LNCaP clone FGC (cell line): ENCODE measurements at regions not wholly inside any gene's neighbourhood (a gene's known extent, or its start where the extent isn't known, plus 50 kb on each side); places are given as distances from the start of the nearest gene placed in this dataset.

Experiments
- DNase-seq: peaks from one replicate; pipeline ENCODE4 v3.0.0-alpha.2; 2011; ENCODE audit warnings: low read depth
- H3K4me3 ChIP-seq: 2 replicates; pipeline ENCODE4 v1.5.1; 2011; ENCODE audit warnings: mild to moderate bottlenecking, low read depth, low read length, control low read depth
- TF ChIP-seq, protein P1 (sequence below): IDR thresholded peaks from 2 replicates; pipeline ENCODE4 v1.5.1; 2012; ENCODE audit warnings: mild to moderate bottlenecking; ENCODE audit not compliant: control insufficient read depth, insufficient read depth; ENCODE audit errors: extremely low read depth

DNA sequence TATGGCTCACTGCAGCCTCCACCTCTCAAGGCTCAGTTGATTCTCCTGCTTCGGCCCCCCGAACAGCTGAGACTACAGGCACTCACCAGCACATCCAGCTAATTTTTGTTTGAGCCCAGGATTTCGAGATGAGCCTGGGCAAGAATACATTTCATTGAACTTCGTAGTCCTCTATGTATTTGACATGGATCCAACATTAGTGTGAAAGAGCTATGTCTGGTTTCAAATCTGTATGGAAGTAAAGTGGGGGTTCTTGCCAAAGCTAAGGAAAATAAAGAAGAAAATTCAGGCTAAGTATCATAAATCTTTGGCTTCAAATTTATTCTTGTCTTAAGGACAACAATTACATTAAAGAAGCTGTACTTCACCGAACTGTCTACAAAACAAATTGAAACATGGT, 1291.7 kb upstream of the CRIM1 start:
- no peak for DNase-seq
- no peak overlapping the region for H3K4me3 ChIP-seq
- TF ChIP-seq, protein P1, sequence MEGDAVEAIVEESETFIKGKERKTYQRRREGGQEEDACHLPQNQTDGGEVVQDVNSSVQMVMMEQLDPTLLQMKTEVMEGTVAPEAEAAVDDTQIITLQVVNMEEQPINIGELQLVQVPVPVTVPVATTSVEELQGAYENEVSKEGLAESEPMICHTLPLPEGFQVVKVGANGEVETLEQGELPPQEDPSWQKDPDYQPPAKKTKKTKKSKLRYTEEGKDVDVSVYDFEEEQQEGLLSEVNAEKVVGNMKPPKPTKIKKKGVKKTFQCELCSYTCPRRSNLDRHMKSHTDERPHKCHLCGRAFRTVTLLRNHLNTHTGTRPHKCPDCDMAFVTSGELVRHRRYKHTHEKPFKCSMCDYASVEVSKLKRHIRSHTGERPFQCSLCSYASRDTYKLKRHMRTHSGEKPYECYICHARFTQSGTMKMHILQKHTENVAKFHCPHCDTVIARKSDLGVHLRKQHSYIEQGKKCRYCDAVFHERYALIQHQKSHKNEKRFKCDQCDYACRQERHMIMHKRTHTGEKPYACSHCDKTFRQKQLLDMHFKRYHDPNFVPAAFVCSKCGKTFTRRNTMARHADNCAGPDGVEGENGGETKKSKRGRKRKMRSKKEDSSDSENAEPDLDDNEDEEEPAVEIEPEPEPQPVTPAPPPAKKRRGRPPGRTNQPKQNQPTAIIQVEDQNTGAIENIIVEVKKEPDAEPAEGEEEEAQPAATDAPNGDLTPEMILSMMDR = no peak

DNA sequence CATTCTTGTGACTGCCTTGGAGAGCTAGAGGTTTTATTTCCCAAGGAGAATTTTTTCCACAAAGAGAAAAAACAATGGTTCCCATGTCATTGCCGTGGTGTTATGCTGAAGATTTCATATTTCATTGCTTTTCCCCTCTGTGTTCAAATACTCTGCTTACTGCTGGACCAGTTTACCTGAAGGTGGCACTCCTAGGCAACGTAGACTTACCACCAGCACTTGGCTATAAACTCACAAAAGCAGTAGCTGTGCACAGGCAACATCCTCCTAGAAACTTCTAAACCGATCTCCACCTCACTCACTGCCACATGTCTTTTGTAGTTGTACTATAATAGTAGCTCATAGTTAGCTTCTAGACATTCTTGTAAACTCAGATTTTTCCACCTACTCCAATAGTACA, 1319.7 kb upstream of the CRIM1 start:
- no peak overlapping the region for H3K4me3 ChIP-seq
- DNase-seq = peak; percentile 3
- TF ChIP-seq, protein P1 = peak; percentile 69

- DNase-seq = no peak
- no peak overlapping the region for H3K4me3 ChIP-seq
- TF ChIP-seq, protein P1 = no peak
These were observed 1321.8 kb upstream of the CRIM1 start for GRCh38 chr2:35033748-35034147.

GRCh38 chr2:35023545-35023944, 1332.0 kb upstream of the CRIM1 start:
- no peak for DNase-seq
- TF ChIP-seq, protein P1 = no peak
- no peak overlapping the region for H3K4me3 ChIP-seq

DNA sequence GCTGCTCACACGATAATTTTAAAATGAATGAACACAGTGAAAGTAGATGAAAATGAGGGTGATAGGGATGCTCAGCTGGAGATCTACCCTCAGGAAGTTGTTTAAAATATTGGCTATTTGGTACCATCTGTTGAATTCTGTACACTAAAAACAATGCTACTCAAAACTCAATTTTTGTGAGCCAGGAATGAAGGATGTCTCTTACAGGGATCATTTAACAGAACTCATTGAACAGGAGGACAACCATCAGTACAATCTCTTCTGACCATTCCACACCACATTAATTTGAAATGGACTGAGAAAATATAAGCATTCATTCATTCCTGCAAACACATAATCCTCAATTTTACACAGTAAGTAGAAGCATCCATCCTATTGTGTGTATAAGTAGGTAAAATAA, 1355.1 kb upstream of the CRIM1 start:
- no peak overlapping the region for H3K4me3 ChIP-seq
- TF ChIP-seq, protein P1 = no peak
- no peak for DNase-seq

DNA sequence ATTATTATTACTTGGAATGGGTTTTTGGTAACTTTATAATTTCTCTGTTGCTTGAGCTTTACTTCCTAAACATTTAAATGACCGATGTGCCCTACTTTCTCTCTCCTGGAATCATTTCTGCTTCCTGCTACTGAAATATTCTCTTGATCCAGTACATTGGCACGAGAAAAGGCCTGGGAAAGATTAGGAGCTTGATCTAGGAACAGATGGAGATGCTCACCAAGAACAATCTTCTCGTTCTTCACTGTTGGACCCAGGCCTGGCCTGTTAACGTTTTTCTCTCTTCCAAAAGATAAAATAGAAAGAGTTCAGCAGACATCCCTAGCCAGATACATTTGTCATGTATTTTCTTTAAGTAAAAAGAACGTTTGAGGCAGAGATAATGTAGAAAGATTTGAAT, 1356.8 kb upstream of the CRIM1 start:
- no peak for DNase-seq
- TF ChIP-seq, protein P1 = no peak
- no peak overlapping the region for H3K4me3 ChIP-seq

GRCh38 chr2:34997779-34998178, 1357.8 kb upstream of the CRIM1 start:
- TF ChIP-seq, protein P1 = no peak
- no peak for DNase-seq
- H3K4me3 ChIP-seq = no peak overlapping the region
